SK-N-MC (cell line): ENCODE measurements at regions not wholly inside any gene's neighbourhood (a gene's known extent, or its start where the extent isn't known, plus 50 kb on each side); places are given as distances from the start of the nearest gene placed in this dataset.

ENCODE experiments used
- EZH2 ChIP-seq: fragments of 200-600 bp; sonication (generic); IDR thresholded peaks from one replicate; pipeline ENCODE4 v1.6.1; 2017; ENCODE audit warnings: antibody characterized with exemption
- POLR2AphosphoS5 ChIP-seq: IDR thresholded peaks from 2 replicates; pipeline ENCODE4 v1.6.1; 2012; ENCODE audit warnings: mild to moderate bottlenecking, low read depth, low read length, borderline replicate concordance

DNA sequence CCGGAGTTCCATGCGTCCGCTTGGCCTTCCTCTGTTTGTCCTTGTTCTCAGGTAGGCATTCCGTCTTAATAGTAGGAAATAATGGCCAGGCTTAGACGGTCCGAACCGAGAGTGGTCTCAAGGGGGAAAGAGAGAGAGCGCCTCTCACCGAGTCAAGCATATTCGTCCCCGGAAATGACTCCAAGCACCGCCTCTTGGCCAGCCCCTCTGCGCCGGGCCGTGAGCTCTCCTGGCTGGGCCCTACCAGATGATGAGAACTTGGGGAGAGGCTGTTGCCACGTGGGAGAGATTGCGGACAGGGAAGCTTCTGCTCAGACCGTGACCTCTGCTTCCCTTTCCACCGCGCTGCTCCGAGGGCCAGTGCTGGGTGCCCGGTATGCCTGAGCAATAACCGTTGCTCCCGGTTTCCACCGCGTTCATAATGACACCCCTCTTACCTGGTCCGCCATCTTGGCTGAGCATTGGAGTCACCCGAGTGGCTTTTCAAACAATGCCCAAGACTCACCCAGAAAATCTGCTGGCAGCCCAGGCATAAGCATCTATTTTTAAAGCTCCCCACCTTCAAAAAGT, 251.1 kb upstream of the SHH start:
- TF ChIP-seq EZH2, result no peak
- no peak for TF ChIP-seq POLR2AphosphoS5
